GM18858 (cell line): ENCODE measurements at regions not wholly inside any gene's neighbourhood (a gene's known extent, or its start where the extent isn't known, plus 50 kb on each side); places are given as distances from the start of the nearest gene placed in this dataset.
"Not testable (repeated sequence)": the region's sequence is repeated elsewhere in the genome, so short reads cannot be mapped to it uniquely, and the experiment has no call there.

Experiments
- ATAC-seq: cut with Tn5 transposase; IDR thresholded peaks from one replicate; pipeline ENCODE4 v1.9.1; 2021; ENCODE audit not compliant: unreplicated experiment

DNA sequence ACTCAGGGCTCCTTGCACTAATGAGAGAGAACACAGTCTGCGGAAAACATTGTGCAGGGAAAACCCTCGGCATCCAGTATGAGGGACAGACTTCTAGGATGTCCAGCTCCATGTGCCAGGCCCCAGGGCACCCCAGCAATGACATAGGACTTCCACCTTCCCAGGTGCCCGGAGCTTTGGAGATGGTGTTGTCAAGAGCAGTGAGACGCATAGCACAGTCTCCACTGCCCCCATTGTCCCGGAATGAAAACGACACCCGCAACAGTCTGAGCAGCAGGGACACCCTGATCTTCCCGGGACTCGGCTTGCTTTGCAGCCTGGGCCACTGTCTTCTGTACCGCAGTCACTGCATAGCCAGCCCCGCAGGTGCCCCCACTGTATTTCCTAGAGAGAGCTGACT is 339.2 kb upstream of the ADARB2 start:
- ATAC-seq: no peak

DNA sequence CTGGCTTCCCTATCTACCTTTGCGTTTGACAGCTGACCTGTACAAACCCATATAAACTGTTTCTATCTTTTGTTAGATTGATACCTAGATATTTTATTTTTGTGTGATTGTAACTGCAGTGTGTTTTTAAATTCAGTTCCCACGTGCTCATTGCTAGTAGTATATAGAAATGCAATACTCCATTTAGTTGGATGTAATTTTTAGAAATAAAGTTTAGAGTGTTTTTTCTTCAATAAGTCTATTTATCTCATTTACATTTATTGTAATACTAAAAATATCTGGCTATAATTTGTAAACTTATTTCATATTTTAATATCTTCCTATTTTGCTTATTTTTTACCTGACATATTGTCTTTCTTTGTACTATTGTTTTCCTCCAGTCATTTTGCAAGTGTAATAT is 329.7 kb upstream of the ADARB2 start:
- no peak for ATAC-seq

DNA sequence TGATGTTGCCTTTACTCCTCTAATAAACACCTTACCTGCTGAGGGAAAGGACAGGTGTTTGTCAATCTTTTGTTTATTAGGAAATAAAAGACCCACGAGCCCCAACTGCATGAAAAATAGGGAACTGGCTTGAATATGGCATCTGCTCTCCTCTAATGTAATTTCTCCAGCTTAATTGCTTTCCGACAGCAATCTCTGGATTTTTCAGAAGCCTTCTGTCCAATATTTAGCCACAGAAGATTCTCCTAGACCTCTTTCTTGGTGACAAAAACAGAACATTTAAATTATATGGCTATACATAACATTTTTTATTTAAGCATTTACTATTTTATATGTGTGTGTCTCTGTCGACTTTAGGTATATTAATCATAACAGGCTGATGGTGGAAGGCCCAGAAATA is 317.4 kb upstream of the ADARB2 start:
- no peak for ATAC-seq

DNA sequence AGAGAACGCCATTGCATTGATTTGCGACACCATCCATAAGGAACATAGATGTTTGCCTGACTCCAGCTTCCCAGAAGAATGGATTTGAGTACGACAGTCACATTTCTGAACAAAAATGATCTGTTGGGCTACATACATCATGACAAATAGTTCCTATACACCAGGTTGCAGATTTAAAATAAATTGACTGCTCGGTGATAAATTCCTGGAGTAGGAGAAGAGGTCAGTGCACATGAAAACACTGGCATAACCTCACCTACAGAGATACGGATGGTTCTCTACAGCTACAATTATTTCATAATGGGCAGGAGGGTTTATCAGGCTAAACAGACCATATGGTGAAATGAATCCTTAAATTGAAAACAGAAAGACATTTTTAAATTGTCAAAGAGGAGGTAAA is 316.5 kb upstream of the ADARB2 start:
- ATAC-seq: no peak

DNA sequence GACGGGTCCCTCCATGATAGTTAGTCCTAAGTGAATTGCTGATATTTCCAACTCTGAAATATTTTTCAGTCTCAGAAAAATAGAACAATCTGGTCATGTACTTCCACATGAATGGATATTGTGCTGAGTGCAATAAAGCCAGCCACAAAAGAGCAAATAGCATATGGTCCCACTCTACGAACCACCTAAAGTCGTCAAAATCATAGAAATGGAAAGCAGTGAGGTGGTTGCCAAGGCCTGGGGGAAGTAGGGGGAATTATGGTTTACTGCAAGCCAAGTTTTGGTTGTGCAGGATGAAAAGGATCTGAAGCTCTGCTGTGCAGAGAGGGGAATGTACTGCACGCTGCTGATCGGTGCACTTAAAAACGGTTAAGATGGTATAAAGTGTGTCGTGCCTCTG is 313.8 kb upstream of the ADARB2 start:
- no peak for ATAC-seq

DNA sequence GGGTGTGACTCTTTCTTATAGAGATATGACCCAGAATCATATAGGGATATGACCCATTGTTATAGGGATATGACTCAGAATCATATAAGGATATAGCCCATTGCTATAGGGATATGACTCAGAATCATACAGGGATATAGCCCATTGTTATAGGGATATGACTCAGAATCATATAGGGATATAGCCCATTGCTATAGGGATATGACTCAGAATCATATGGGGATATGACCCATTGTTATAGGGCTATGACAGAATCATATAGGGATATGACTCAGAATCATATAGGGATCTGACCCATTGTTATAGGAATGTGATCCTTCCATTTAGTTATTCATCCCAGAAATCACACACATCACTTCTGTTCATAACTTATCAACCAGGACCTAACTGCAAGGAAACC is 312.2 kb upstream of the ADARB2 start:
- ATAC-seq: no peak

DNA sequence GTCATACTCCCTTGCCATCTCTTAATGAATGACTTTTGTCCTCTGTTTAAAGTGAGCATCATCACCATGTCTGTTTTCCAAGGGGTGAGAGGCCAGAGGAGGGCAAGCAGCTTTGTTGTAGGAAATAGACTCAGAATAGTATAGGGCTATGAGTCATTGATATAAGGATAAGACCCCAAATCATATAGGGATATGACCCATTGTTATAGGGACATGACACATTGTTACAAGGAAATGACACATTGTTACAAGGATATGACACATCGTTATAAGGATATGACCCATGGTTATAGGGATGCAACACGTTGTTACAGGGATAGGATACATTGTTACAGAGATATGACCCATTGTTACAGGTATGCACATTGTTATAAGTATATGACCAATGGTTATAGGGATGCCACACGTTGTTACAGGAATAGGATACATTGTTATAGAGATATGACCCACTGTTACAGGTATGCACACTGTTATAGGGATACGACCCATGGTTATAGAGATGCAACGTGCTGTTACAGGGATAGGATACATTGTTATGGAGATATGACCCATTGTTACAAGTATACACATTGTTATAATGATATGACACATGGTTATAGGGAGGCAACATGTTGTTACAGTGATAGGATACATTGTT is 311.1 kb upstream of the ADARB2 start:
- no peak for ATAC-seq

DNA sequence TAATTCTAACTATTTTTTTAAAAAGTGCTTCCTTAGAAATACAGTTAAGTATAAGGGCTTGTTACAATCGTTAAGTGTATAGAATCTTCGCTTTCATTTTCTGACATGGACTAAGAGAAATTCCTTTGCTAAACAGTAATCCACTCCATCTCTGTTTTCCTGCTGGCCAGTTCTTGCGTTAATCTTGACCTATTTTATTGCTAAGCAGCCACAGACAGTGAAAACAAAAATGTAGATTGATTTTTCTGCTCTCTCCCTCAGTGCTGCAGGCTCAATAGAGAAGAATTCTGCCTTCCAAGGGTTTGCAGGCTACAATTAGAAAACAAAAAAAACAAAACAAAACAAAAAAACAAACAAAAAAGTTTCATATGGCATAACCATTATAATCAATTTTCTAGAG is 310.4 kb upstream of the ADARB2 start:
- no peak for ATAC-seq

DNA sequence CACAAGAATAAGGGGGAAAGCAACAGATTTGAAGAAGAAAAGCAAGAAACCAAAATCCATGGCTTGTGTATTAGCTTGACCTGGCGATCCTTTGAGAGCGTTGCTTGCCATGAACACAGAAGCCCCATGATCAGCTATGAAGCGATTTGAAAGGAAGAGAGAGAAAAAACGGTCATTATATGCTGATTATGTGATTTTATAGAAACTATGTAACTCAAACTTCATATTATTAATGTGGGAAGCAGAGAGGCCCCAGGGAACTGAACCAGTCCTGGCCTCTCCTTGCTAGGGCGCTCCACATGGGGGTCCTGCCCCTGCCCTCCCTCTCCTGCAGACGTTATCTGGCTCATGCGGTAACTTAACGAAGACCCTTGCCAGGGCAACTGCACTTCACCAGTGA is 306.1 kb upstream of the ADARB2 start:
- no peak for ATAC-seq

DNA sequence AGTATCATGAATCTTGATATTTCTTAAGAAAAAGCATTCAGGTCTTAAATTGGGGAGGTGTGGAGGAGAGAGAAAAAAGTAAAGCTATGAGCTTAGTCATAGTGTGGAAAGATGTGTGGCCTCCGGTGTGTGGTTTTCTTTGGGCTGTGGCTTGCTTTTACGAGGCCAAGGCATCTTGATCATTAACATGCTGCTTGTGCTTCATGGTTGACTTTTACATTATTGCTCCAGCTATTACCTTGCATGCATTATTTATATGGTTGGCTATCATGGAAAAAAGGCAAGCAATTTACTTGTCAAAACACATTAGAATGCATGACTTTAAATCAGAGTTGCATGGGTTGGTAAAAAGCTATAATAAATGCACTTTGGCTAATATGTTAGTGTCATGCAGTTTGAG is 300.7 kb upstream of the ADARB2 start:
- ATAC-seq: no peak

DNA sequence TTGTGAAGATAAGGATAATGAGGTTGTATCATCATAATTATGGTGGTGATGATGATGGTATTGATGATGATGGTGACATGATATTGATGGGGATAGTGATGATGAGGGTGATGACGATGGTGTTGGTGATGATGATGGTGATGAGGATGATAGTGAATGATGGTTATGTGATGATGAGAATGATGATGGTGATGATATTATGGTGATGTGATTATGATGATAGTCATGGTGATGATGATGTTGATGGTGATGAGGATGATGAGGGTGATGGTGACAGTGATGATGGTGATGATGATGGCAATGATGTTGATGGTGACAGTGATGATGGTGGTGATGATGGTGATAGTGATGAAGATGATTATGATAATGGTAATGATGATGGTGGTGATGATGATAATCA is 299.9 kb upstream of the ADARB2 start:
- no peak for ATAC-seq

DNA sequence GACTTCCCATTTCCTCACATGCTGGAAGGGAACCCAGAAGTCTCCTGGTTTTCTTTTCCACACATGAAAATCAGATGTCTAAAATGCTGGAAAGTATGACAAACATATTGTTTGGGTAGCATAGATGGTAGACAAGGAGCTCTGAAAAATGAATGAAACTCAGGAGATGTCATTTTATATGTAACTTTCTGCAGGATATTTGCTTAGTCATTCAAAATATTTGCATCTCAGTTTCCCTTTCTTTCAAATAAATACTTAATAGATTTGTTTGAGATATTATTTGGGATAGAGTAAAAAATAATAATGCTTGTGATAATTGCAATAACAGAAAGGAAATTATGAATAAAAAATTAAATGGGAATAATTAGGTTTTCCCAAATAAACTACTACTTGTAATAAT is 298.9 kb upstream of the ADARB2 start:
- ATAC-seq: no peak

DNA sequence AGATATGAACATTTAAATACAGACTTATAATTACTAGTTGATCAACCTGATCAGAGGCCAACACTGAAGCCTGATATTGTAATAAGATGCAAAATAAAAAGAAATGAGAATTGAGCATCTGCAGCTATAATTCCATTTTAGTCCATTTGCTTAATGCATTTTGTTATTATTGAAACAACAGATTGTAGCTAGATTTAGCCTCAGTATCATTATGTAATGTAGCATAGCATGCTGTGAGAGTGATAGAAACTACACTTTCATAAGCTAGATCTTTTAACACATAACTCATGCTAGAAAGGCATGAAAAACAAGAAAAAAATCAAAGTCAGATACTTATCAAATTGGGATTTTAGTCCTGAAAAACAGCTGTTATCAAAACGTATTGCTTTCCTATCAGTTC is 292.7 kb upstream of the ADARB2 start:
- ATAC-seq: no peak

DNA sequence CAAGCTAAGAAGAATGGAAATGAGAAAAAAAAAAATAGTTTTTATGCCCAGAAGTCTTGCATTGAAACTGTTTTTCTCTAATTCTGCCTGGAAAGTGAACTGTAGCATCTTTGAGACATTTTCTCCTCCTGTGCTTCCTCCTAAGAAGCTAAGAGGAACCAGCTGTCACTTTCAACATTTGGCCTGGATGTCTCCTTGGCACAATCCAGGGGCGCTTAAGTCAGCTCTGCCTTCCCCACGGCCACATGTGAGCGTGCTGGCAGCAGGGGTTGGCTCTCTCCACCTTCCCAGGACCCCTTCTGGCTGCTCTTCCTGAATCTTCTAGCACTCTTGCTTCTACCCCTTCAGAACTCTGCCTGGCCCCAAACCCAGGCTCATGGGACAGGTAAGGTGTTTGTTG is 289.6 kb upstream of the ADARB2 start:
- ATAC-seq: no peak

DNA sequence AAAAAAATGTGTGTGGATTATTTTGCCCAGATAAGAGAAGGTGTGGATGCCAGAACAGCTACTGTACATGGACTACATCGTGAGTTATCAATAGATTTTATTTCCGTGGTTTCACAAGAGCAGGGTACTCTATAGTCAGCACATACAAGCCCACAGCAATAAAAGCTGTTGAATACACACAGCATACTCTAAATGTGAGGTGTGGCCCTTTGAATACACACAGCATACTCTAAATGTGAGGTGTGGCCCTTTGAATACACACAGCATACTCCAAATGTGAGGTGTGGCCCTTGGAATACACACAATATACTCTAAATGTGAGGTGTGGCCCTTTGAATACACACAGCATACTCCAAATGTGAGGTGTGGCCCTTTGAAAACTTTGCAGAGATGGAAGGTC is 287.4 kb upstream of the ADARB2 start:
- ATAC-seq: not testable (repeated sequence)

DNA sequence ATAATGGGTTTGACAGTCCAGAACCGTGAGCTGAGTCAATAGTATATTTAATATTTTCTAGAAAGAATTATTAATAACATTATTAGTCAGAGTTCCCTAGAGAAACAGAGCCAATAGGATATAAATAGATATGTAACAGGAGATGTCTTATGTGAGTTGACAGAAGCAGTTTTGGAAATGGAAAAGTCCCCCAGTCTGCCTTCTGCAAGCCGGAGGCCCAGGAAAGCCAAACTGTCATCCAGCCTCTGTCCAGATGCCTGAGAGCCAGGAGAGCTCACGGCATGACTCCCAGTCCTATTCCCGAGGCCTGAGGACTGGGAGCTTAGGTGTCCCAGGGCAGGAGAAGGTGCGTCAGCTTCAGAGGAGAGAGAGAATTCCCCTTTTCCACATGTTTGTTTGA is 286.4 kb upstream of the ADARB2 start:
- no peak for ATAC-seq

DNA sequence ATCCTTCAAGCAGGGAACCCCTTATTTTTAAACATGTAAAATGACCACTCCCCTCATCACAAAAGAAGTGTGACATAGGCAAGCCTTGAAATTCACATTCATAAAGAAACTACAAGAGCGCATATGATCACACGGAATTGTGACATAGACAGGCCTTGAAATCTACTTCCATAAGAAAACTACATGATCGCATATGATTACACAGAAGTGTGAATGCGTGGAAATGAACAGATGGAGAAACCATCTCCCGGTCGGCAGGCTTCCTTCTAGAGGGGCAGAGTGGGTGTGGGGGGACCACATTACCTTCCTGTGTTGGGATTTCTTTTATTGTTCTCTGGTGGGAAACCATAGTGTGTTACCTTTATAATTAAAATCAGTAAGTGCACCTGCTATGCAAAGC is 285.1 kb upstream of the ADARB2 start:
- no peak for ATAC-seq

DNA sequence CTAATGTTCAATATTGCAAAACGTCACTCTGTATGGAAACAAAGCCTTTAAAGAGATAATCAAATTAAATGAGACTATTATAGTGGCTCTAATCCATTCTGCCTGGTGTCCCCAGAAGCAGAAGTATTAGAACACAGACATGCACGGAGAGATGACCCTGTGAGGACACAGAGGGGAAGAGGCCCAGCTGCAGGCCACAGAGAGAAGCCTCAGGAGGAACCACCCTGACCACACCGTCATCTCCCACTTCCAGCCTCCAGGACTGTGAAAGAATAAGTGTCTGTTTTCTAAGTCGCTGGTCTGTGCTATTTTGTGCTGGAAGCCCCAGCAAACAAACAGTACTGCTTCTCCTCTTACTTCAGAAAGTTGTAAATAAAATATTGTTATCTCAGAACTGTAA is 283.5 kb upstream of the ADARB2 start:
- no peak for ATAC-seq

DNA sequence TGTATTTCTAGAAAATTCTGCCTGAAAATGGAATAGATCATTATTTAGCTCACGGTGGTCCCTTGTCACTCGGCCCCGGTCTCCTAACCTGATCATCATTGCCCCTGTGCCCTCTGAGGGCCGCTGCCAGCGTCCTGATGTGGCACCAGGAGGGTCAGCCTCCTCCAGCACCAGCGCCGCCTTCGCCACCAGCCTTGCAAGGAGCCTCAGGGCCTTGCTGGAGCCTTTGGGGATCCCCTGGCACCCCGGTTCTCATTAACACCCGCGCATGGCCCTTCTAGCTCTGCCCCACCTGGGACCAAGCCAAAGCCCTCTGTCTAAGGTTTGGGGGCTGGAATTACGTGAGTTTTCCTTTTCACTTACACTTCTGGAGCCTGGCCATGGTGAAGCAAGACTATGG is 282.5 kb upstream of the ADARB2 start:
- no peak for ATAC-seq

DNA sequence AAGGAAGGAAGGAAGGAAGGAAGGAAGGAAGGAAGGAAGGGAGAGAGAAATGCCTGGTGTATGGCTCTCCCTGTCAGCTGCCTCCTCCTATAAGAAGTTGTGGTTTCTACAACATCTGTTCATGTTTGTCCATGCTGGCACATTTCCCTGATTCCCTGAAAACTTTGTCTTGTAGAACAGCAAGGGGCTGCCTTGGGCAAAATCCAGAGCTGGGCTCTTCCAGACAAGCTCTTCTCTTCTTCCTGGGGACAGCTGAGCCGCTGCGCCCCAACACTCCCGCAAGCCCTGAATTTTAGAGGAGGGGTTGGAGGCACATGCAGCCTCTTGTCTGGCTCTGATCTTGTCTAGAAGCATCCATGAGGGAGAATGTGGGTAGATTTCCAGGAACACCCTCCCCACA is 282.0 kb upstream of the ADARB2 start:
- no peak for ATAC-seq

DNA sequence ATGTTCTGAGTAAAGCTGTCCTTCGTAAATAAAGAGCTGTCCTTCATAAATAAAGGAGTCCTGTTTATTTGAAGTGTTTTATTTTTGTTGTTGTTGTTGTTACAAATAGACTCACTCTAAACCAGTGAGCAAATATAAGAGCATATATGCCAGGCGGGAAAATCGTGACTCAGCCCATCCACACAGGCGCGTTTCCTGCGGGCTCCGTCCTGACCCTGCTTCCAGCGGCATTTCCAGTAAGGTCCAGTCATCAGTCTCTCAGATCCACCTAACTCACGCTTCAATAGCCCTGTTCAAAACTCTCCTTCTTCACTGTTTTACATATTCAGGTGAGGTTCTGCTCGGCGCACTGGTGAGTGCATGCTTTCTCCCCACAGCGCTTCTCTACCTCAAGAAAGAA is 277.2 kb upstream of the ADARB2 start:
- ATAC-seq: no peak

DNA sequence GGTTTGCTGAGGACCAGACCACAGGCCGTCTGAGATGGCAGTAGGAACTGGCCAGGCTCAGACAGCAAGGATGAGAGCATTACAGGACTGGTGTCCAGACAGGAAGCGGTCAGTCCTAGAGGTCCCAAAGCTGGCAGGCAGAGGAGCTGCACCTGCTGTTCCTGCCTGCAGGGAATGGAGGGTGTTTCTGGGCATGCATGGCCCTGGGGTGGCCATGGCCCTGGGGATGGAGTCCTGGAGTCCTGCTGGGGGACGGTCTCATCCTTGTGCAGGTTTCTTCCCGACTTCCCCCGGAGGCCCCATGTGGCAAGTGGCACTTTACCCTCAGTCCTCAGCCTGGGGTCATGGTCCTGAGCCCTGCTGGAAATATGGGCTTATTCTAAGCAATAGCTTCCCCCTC is 274.9 kb upstream of the ADARB2 start:
- ATAC-seq: no peak

DNA sequence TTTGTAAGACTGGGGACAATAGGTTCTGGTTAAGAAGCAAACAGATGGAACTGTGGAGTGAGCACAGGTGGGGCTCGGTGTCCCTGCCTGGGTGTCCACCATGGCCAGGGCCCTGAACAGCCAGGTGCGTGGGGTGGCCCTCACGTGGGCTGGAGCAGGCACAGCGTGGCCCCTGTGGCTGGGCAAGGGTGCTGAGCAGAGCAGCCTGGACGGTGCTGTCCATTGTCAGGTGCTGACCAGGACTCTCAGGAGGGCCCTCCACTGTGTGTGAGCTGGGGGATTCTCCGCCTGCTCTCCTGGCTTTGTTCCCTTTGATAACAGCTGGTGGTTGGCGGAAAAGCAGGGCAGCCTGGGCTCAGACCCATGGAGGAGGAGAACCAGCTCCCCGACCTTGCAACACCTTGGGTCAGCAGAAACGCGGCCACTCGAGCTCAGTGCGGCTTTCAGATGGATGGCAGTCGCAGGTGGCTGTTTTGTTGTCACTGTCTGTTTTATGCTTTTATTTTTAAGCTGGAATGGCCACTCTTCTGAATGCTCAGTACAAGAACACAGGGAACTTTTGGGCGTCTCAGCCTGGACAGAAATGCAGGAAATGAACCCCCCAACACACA is 273.9 kb upstream of the ADARB2 start:
- no peak for ATAC-seq
